Osteocyte (in vitro differentiated cells): ENCODE measurements at regions not wholly inside any gene's neighbourhood (a gene's known extent, or its start where the extent isn't known, plus 50 kb on each side); places are given as distances from the start of the nearest gene placed in this dataset.

Experiments used
- DNase-seq: peaks from one replicate; pipeline ENCODE4 v3.0.0; 2021; ENCODE audit warnings: mixed read lengths; ENCODE audit not compliant: unreplicated experiment; ENCODE audit errors: extremely low spot score
- H3K27ac Mint-ChIP-seq: one replicate; pipeline ENCODE4 v1.8.0; 2021; ENCODE audit warnings: mild to moderate bottlenecking, mixed read lengths; ENCODE audit not compliant: unreplicated experiment
- H3K27me3 Mint-ChIP-seq: one replicate; pipeline ENCODE4 v1.8.0; 2021; ENCODE audit warnings: mixed read lengths; ENCODE audit not compliant: unreplicated experiment
- H3K36me3 Mint-ChIP-seq: one replicate; pipeline ENCODE4 v1.8.0; 2021; ENCODE audit warnings: mixed read lengths; ENCODE audit not compliant: unreplicated experiment
- H3K4me1 Mint-ChIP-seq: one replicate; pipeline ENCODE4 v1.8.0; 2021; ENCODE audit warnings: mixed read lengths; ENCODE audit not compliant: unreplicated experiment
- H3K4me3 Mint-ChIP-seq: one replicate; pipeline ENCODE4 v1.8.0; 2021; ENCODE audit warnings: mild to moderate bottlenecking, moderate library complexity, mixed read lengths; ENCODE audit not compliant: unreplicated experiment
- H3K9me3 Mint-ChIP-seq: one replicate; pipeline ENCODE4 v1.8.0; 2021; ENCODE audit warnings: mixed read lengths; ENCODE audit not compliant: unreplicated experiment
- TF ChIP-seq, protein P1 (sequence below): fragments of 200-600 bp; sonication (generic); IDR thresholded peaks from 2 replicates; pipeline ENCODE4 v1.5.0; 2021; ENCODE audit warnings: antibody characterized with exemption, mild to moderate bottlenecking, moderate library complexity

DNA sequence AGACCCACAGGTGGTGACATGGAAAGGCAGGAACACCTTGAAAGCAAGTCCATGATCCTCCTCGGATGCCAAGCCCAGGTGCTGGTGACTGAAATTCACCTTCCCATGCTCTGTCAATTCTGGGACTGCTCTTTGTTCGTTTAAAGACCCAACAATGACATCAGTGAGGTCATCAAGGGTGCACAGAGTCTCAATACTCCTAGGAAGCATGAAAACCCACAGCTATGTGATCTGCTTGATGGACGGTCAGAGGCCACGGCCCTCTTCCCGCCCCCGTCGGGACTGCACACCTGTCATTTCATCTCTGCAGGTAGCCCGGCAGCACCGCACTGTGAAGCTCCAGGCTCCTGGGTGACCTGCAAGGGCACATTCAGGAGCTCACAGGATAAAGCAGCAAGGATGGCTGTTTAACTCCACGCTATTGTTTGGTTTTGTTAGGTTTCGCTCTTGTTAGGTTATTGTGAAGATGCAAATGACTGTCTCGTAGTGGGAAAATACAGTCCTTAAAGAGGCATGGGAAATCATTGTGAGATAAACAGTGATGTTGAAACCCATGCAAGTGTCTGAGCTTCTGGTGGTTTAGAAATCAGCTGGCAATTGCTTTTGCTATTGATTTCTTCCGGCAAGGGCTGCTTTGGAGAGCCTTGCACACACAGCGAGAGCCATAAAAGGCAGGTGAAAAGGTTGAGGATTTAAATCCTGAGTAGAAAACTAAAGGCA is 124.8 kb upstream of the AJAP1 start:
- no peaks in the 10 kb centered on the region for H3K36me3 Mint-ChIP-seq
- H3K9me3 Mint-ChIP-seq: peaks cover 26% of the 10 kb centered on the region
- no peak overlapping the region for H3K27ac Mint-ChIP-seq
- no peak for DNase-seq
- TF ChIP-seq, protein P1, sequence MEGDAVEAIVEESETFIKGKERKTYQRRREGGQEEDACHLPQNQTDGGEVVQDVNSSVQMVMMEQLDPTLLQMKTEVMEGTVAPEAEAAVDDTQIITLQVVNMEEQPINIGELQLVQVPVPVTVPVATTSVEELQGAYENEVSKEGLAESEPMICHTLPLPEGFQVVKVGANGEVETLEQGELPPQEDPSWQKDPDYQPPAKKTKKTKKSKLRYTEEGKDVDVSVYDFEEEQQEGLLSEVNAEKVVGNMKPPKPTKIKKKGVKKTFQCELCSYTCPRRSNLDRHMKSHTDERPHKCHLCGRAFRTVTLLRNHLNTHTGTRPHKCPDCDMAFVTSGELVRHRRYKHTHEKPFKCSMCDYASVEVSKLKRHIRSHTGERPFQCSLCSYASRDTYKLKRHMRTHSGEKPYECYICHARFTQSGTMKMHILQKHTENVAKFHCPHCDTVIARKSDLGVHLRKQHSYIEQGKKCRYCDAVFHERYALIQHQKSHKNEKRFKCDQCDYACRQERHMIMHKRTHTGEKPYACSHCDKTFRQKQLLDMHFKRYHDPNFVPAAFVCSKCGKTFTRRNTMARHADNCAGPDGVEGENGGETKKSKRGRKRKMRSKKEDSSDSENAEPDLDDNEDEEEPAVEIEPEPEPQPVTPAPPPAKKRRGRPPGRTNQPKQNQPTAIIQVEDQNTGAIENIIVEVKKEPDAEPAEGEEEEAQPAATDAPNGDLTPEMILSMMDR: no peak
- no peaks in the 10 kb centered on the region for H3K4me1 Mint-ChIP-seq
- no peaks in the 10 kb centered on the region for H3K27me3 Mint-ChIP-seq
- H3K4me3 Mint-ChIP-seq: no peak overlapping the region

GRCh38 chr1:4530166-4530785 is 124.1 kb upstream of the AJAP1 start:
- no peak for DNase-seq

DNA sequence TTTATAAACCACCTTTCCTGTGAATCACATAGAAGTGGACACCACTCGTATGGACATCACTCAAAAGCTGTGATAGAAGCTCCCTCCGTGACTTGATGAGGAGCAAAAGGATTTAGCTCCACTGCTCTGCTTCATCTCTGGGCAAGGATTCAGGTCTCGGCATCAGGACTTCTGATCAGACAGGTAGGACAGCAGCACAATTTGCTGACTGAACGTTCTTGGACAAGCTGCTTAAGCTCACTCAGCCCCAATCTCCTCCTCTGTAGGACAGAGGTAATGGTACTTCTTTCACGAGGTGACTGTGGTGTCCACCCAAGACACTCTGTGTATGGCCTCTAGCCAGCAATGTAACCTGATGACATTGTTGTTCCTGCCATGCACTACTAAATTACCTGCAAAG is 122.6 kb upstream of the AJAP1 start:
- no peak for DNase-seq
- H3K4me3 Mint-ChIP-seq: no peak overlapping the region
- H3K36me3 Mint-ChIP-seq: no peaks in the 10 kb centered on the region
- H3K27me3 Mint-ChIP-seq: no peaks in the 10 kb centered on the region
- no peaks in the 10 kb centered on the region for H3K4me1 Mint-ChIP-seq
- peaks cover 32% of the 10 kb centered on the region for H3K9me3 Mint-ChIP-seq
- TF ChIP-seq, protein P1: no peak
- no peak overlapping the region for H3K27ac Mint-ChIP-seq

More at GRCh38 chr1:4530166-4530785, 124.1 kb upstream of the AJAP1 start:
- H3K27ac Mint-ChIP-seq: no peak overlapping the region
- H3K4me1 Mint-ChIP-seq: no peaks in the 10 kb centered on the region
- TF ChIP-seq, protein P1: no peak
- peaks cover 30% of the 10 kb centered on the region for H3K9me3 Mint-ChIP-seq
- no peaks in the 10 kb centered on the region for H3K27me3 Mint-ChIP-seq
- H3K36me3 Mint-ChIP-seq: no peaks in the 10 kb centered on the region
- no peak overlapping the region for H3K4me3 Mint-ChIP-seq

DNA sequence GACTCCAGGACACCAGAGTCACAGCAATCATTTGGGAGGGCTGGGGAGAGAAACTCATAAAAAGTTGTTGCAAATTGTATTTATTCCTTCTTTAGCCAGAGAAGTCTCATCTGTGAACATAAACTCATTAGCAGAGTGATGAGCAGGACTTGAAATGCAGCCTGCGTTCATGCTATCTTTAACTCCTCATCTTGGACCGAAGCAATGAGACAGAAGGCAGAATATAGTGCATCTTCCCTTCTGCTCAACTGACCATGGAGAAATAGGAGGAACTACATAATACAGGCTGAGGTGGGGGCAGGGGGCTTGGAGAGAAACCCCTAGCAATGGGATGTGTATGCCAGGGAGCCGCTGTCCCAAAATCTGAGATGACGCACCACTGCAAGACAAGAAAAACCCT is 121.8 kb upstream of the AJAP1 start:
- H3K27me3 Mint-ChIP-seq: no peaks in the 10 kb centered on the region
- TF ChIP-seq, protein P1: no peak
- DNase-seq: no peak
- peaks cover 32% of the 10 kb centered on the region for H3K9me3 Mint-ChIP-seq
- no peak overlapping the region for H3K27ac Mint-ChIP-seq
- H3K4me1 Mint-ChIP-seq: no peaks in the 10 kb centered on the region
- no peaks in the 10 kb centered on the region for H3K36me3 Mint-ChIP-seq
- no peak overlapping the region for H3K4me3 Mint-ChIP-seq

DNA sequence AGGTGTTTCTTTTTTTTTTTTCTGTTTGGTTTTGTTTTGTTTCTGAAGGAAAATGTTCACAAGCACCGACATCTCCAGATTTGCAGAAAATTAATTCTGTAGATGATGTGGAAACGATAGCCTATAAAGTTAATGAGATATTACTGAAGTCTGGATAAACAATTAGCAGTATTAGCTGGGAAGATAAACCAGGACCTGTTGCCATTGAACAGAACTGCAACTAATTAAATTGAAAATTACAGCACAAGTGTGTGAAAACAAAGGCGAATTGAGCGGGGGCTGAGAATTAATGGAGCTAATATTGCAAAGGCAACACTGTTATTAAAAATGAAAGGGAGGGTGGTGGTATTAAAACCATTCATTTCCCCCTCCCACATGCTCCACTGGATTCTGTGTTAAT is 107.5 kb upstream of the AJAP1 start:
- no peak overlapping the region for H3K27ac Mint-ChIP-seq
- H3K27me3 Mint-ChIP-seq: no peaks in the 10 kb centered on the region
- H3K9me3 Mint-ChIP-seq: peaks cover 49% of the 10 kb centered on the region
- no peak for DNase-seq
- H3K4me3 Mint-ChIP-seq: no peak overlapping the region
- no peaks in the 10 kb centered on the region for H3K36me3 Mint-ChIP-seq
- H3K4me1 Mint-ChIP-seq: no peaks in the 10 kb centered on the region
- TF ChIP-seq, protein P1: no peak
